ENCODE measurements at regions not wholly inside any gene's neighbourhood (a gene's known extent, or its start where the extent isn't known, plus 50 kb on each side); places are given as distances from the start of the nearest gene placed in this dataset.

- Histone ChIP-seq H3K14ac (replicated peaks; ENCODE audit: low read depth, low read length) (no peak overlapping the region), H3K79me1 (ENCODE audit: low read depth in 1 of 2, low read length in 2 of 2) (no peaks in the 10 kb centered on the region), H2BK20ac (ENCODE audit: low read depth, low read length) (no peak overlapping the region), H3K9ac (ENCODE audit: low read depth, low read length) (no peak overlapping the region), H4K8ac (ENCODE audit: low read depth in 2 of 2, low read length in 2 of 2) (no peak overlapping the region), H4K5ac (ENCODE audit: low read depth, low read length) (no peak overlapping the region), H4K20me1 (ENCODE audit: insufficient read depth, low read length) (no peaks in the 10 kb centered on the region), H3K9me1 (ENCODE audit: insufficient read depth, low read length) (no peaks in the 10 kb centered on the region), H2AK9ac (replicated peaks; ENCODE audit: low read depth, low read length, poor library complexity) (no peak overlapping the region), H3K27ac (ENCODE audit: insufficient read depth, low read length) (no peak overlapping the region), H3K18ac (ENCODE audit: low read depth, low read length) (no peak overlapping the region), H3K56ac (ENCODE audit: extremely low read depth, insufficient read depth, low read length) (no peak overlapping the region), H2BK15ac (ENCODE audit: low read depth, low read length) (no peak overlapping the region), H3K4me2 (ENCODE audit: low read depth, low read length) (no peak overlapping the region), H2BK120ac (ENCODE audit: low read depth, low read length) (no peak overlapping the region), H3K36me3 (ENCODE audit: control insufficient read depth, insufficient read depth, low read length) (no peaks in the 10 kb centered on the region), H3K4ac (ENCODE audit: low read depth, low read length) (no peak overlapping the region), H3K23ac (ENCODE audit: low read depth, low read length) (no peak overlapping the region), H3K4me3 (ENCODE audit: insufficient read depth, low read depth, low read length) (no peak overlapping the region), H3K9me3 (ENCODE audit: control insufficient read depth, insufficient read depth, low read length) (peaks cover 7% of the 10 kb centered on the region; the same call in 1 of the 2 replicates), H3K4me1 (ENCODE audit: control insufficient read depth, insufficient read depth, low read length) (no peaks in the 10 kb centered on the region), H2AK5ac (ENCODE audit: low read depth, low read length) (no peak overlapping the region), H2AFZ (replicated peaks; ENCODE audit: low read length, poor library complexity) (no peak overlapping the region), H4K91ac (ENCODE audit: insufficient read depth, low read depth, low read length) (no peak overlapping the region), H2BK5ac (ENCODE audit: low read depth, low read length, poor library complexity, severe bottlenecking) (no peak overlapping the region), H3K27me3 (ENCODE audit: control insufficient read depth, insufficient read depth, low read length) (no peaks in the 10 kb centered on the region)
- dilution Hi-C loops (cut with HindIII; ENCODE audit: low sequenced_read_pairs, unreplicated experiment) (no loop called here), in situ Hi-C loops (cut with MboI; ENCODE audit: low sequenced_read_pairs) (no loop called here), intact Hi-C loops (cut with micrococcal nuclease) (no loop called here)
- ChIA-PET POLR2A (ENCODE audit: unreplicated experiment) (no interaction called here), CTCF (no interaction called here)
- WGBS, 2 experiments (ENCODE audit: extremely low coverage in 2 of 2, insufficient read length in 1 of 2) = no CpG with 5 or more reads among the region's 3 CpGs
- DNase-seq = no peak
- no peak for ATAC-seq (ENCODE audit: low read depth)
- no TSS peak for BruUV-seq (replicated peaks)
- TF ChIP-seq SMC3 (IDR thresholded peaks at IDR 0.05; ENCODE audit: low read depth, low read length) (no peak), ELK1 (IDR thresholded peaks at IDR 0.05; ENCODE audit: borderline replicate concordance, low read depth, low read length) (no peak), MXI1 (IDR thresholded peaks at IDR 0.05; ENCODE audit: borderline replicate concordance, low read depth, low read length) (no peak), CEBPB (IDR thresholded peaks at IDR 0.05; ENCODE audit: low read depth, low read length) (no peak), FOS (IDR thresholded peaks at IDR 0.05; ENCODE audit: low read depth, low read length) (no peak), CTCF (conservative IDR thresholded peaks at IDR 0.05; ENCODE audit: low read depth, low read length) (no peak), POLR2A (IDR thresholded peaks at IDR 0.05; ENCODE audit: low read depth, low read length) (no peak), BHLHE40 (IDR thresholded peaks at IDR 0.05; ENCODE audit: low read depth, low read length) (no peak), MAFK (IDR thresholded peaks at IDR 0.05; ENCODE audit: low read depth, low read length) (no peak), RCOR1 (IDR thresholded peaks at IDR 0.05; ENCODE audit: insufficient replicate concordance, low read length) (no peak), MAZ (IDR thresholded peaks at IDR 0.05; ENCODE audit: borderline replicate concordance, low read depth, low read length) (no peak), RAD21 (IDR thresholded peaks at IDR 0.05; ENCODE audit: low read length) (no peak), USF2 (IDR thresholded peaks at IDR 0.05; ENCODE audit: low read depth, low read length) (no peak), CHD1 (IDR thresholded peaks at IDR 0.05; ENCODE audit: low read depth, low read length) (no peak), NFE2L2 (IDR thresholded peaks at IDR 0.05; ENCODE audit: low read depth, low read length) (no peak), RFX5 (IDR thresholded peaks at IDR 0.05; ENCODE audit: low read depth, low read length) (no peak)
These were observed 495.9 kb upstream of the RBFOX1 start for GRCh38 chr16:6836766-6837165.
